ENCODE measurements at regions not wholly inside any gene's neighbourhood (a gene's known extent, or its start where the extent isn't known, plus 50 kb on each side); places are given as distances from the start of the nearest gene placed in this dataset.
A peak's percentile ranks its signal among the peaks of the same experiment; 100 is the strongest.

- H3K27me3 ChIP-seq (ENCODE audit: control insufficient read depth in 2 of 2, insufficient read depth in 2 of 2, low read length in 2 of 2), result no peaks in the 10 kb centered on the region
- H4K20me1 ChIP-seq (replicated peaks; ENCODE audit: control insufficient read depth, extremely low read depth, insufficient read depth, low read length), result no peaks in the 10 kb centered on the region
- intact Hi-C loops (cut with micrococcal nuclease), result no loop called here
- no peaks in the 10 kb centered on the region for H3K79me2 ChIP-seq (ENCODE audit: control insufficient read depth, insufficient read depth, low read length)
- no TSS peak for BruUV-seq (replicated peaks)
- H3K4me1 ChIP-seq (ENCODE audit: control insufficient read depth, extremely low read depth, insufficient read depth, low read length), result peaks cover 20% of the 10 kb centered on the region
- no peaks in the 10 kb centered on the region for H3K9me1 ChIP-seq (replicated peaks; ENCODE audit: control insufficient read depth, extremely low read depth, insufficient read depth, low read length)
- H3K9me3 ChIP-seq (replicated peaks; ENCODE audit: control insufficient read depth, insufficient read depth, low read length), result no peaks in the 10 kb centered on the region
- FAIRE-seq, result no peak
- dilution Hi-C loops (cut with MboI; ENCODE audit: extremely low pct_ligation_motif_present, low sequenced_read_pairs), result no loop called here
- H3K4me3 ChIP-seq (replicated peaks in 1 of 3; ENCODE audit: insufficient read depth in 1 of 3, low read depth in 1 of 3, low read length in 3 of 3), result no peak overlapping the region
- H2AFZ ChIP-seq (ENCODE audit: low read depth, low read length), result peak overlapping the region; percentile 24
- no peak overlapping the region for H3K27ac ChIP-seq (ENCODE audit: insufficient read depth, low read depth, low read length)
- POLR2A ChIA-PET, result no interaction called here
- H3K36me3 ChIP-seq (ENCODE audit: control insufficient read depth in 2 of 2, extremely low read depth in 1 of 2, insufficient read depth in 2 of 2, low read length in 2 of 2), result no peaks in the 10 kb centered on the region
- DNase-seq (ENCODE audit: low read depth, low spot score), result peak; percentile 36
- no peak overlapping the region for H3K9ac ChIP-seq (replicated peaks; ENCODE audit: extremely low read depth, insufficient read depth, low read length)
- H3K4me2 ChIP-seq (ENCODE audit: insufficient read depth, low read length), result no peak overlapping the region
- no peak for TF ChIP-seq CTCF (IDR thresholded peaks at IDR 0.05; ENCODE audit: extremely low read depth in 1 of 2, insufficient read depth in 1 of 2, low read depth in 1 of 2, low read length in 2 of 2)
- TF ChIP-seq FOS (IDR thresholded peaks at IDR 0.05; ENCODE audit: borderline replicate concordance, insufficient read depth, low read length), result no peak
- no peak for TF ChIP-seq MAX (IDR thresholded peaks at IDR 0.05; ENCODE audit: insufficient read depth, insufficient read length)
- no peak for TF ChIP-seq MYC (IDR thresholded peaks at IDR 0.05; ENCODE audit: low read depth, low read length)
- no peak for TF ChIP-seq GATA2 (IDR thresholded peaks at IDR 0.05; ENCODE audit: insufficient read depth, insufficient read length, low read depth, low read length)
- no peak for TF ChIP-seq POLR2AphosphoS5 (IDR thresholded peaks at IDR 0.05; ENCODE audit: insufficient read depth, low read depth, low read length)
- no peak for TF ChIP-seq EZH2 (IDR thresholded peaks at IDR 0.05; ENCODE audit: borderline replicate concordance, low read depth, low read length, severe bottlenecking)
- TF ChIP-seq JUN (IDR thresholded peaks at IDR 0.05; ENCODE audit: borderline replicate concordance, insufficient read depth, insufficient read length, low read depth), result no peak
- TF ChIP-seq POLR2A (IDR thresholded peaks at IDR 0.05; ENCODE audit: low read depth, low read length), result no peak
- CTCF ChIA-PET, result interaction anchor here (0.7 to 2.2 kb wide), 6 partner anchors 8 to 59 kb away, joined by 3 to 7 read pairs (median 3); no protein-coding TSS in a partner anchor
These were observed 298.5 kb upstream of the KLF6 start for GRCh38 chr10:4083509-4084003.
